SK-N-SH treated with all-trans-retinoic acid at 6 μM for 48 hours (cell line): ENCODE measurements at regions not wholly inside any gene's neighbourhood (a gene's known extent, or its start where the extent isn't known, plus 50 kb on each side); places are given as distances from the start of the nearest gene placed in this dataset.

Experiments used
- ATAC-seq: fragments of 200-7000 bp; cut with Tn5 transposase; 3 replicates; pipeline ENCODE4 v1.9.1; 2020; ENCODE audit warnings: mild to moderate bottlenecking, moderate library complexity
- ARNTL ChIP-seq: fragments of 450-650 bp; formaldehyde crosslinking; IDR thresholded peaks from 2 replicates; pipeline ENCODE4 v1.5.0; 2020; ENCODE audit warnings: low read depth, mild to moderate bottlenecking, moderate library complexity, borderline replicate concordance
- BACH2 ChIP-seq: fragments of 250-450 bp; sonication (Bioruptor Pico); IDR thresholded peaks from 2 replicates; pipeline ENCODE4 v1.9.0; 2021; ENCODE audit warnings: mild to moderate bottlenecking, borderline replicate concordance
- CSDC2 ChIP-seq: fragments of 250-450 bp; sonication (Bioruptor Pico); IDR thresholded peaks from 2 replicates; pipeline ENCODE4 v1.5.0; 2020; ENCODE audit warnings: mild to moderate bottlenecking, moderate library complexity
- CSRNP3 ChIP-seq: fragments of 250-450 bp; sonication (Bioruptor Pico); IDR thresholded peaks from 2 replicates; pipeline ENCODE4 v1.5.1; 2021; ENCODE audit warnings: mild to moderate bottlenecking, moderate library complexity
- ESRRG ChIP-seq: fragments of 250-450 bp; sonication (Bioruptor Pico); IDR thresholded peaks from 2 replicates; pipeline ENCODE4 v1.6.1; 2021; ENCODE audit warnings: mild to moderate bottlenecking
- GLIS3 ChIP-seq: fragments of 250-450 bp; sonication (Bioruptor Pico); IDR thresholded peaks from 2 replicates; pipeline ENCODE4 v1.5.0; 2020; ENCODE audit warnings: mild to moderate bottlenecking, moderate library complexity
- ISL1 ChIP-seq: fragments of 250-450 bp; sonication (Bioruptor Pico); IDR thresholded peaks from 2 replicates; pipeline ENCODE4 v2.1.2; 2022; ENCODE audit warnings: mild to moderate bottlenecking, moderate library complexity
- OSR1 ChIP-seq: fragments of 250-450 bp; sonication (Bioruptor Pico); IDR thresholded peaks from 2 replicates; pipeline ENCODE4 v1.8.0; 2022; ENCODE audit warnings: moderate library complexity, mild to moderate bottlenecking, inconsistent platforms
- POU6F1 ChIP-seq: fragments of 250-450 bp; sonication (Bioruptor Pico); IDR thresholded peaks from 2 replicates; pipeline ENCODE4 v1.8.0; 2021; ENCODE audit warnings: low read depth, mild to moderate bottlenecking, moderate library complexity, borderline replicate concordance
- RARB ChIP-seq: fragments of 250-450 bp; sonication (Bioruptor Pico); IDR thresholded peaks from 2 replicates; pipeline ENCODE4 v1.8.0; 2021; ENCODE audit warnings: mild to moderate bottlenecking, moderate library complexity
- SNAI2 ChIP-seq: fragments of 250-450 bp; sonication (Bioruptor Pico); IDR thresholded peaks from 2 replicates; pipeline ENCODE4 v1.5.0; 2020; ENCODE audit warnings: mild to moderate bottlenecking, moderate library complexity
- TCF4 ChIP-seq: fragments of 250-450 bp; sonication (Bioruptor Pico); IDR thresholded peaks from 2 replicates; pipeline ENCODE4 v1.8.0; 2021; ENCODE audit warnings: mild to moderate bottlenecking, moderate library complexity, borderline replicate concordance
- TOX ChIP-seq: fragments of 250-450 bp; sonication (Bioruptor Pico); IDR thresholded peaks from 2 replicates; pipeline ENCODE4 v1.8.0; 2021; ENCODE audit warnings: mild to moderate bottlenecking, moderate library complexity, borderline replicate concordance
- ZC3H10 ChIP-seq: fragments of 250-450 bp; sonication (Bioruptor Pico); IDR thresholded peaks from 2 replicates; pipeline ENCODE4 v1.5.1; 2021; ENCODE audit warnings: mild to moderate bottlenecking, moderate library complexity
- ZFP3 ChIP-seq: fragments of 250-450 bp; sonication (Bioruptor Pico); IDR thresholded peaks from 2 replicates; pipeline ENCODE4 v1.5.0; 2020; ENCODE audit warnings: mild to moderate bottlenecking, moderate library complexity
- ZFP30 ChIP-seq: fragments of 450-650 bp; formaldehyde crosslinking; IDR thresholded peaks from 2 replicates; pipeline ENCODE4 v1.5.0; 2022; ENCODE audit warnings: mild to moderate bottlenecking, moderate library complexity
- ZNF565 ChIP-seq: fragments of 450-650 bp; formaldehyde crosslinking; conservative IDR thresholded peaks from 2 replicates; pipeline ENCODE4 v1.5.0; 2020; ENCODE audit warnings: low read depth, mild to moderate bottlenecking, moderate library complexity
- ZNF70 ChIP-seq: fragments of 450-650 bp; formaldehyde crosslinking; IDR thresholded peaks from 2 replicates; pipeline ENCODE4 v1.5.0; 2020; ENCODE audit warnings: mild to moderate bottlenecking, moderate library complexity
- ZNF8 ChIP-seq: fragments of 450-650 bp; formaldehyde crosslinking; IDR thresholded peaks from 2 replicates; pipeline ENCODE4 v1.5.0; 2020; ENCODE audit warnings: mild to moderate bottlenecking, moderate library complexity
- TF ChIP-seq, protein P1 (sequence below): fragments of 250-450 bp; sonication (Bioruptor Pico); IDR thresholded peaks from 2 replicates; pipeline ENCODE4 v1.5.0; 2020; ENCODE audit warnings: mild to moderate bottlenecking, moderate library complexity
- TF ChIP-seq, protein P2 (sequence below): fragments of 250-450 bp; sonication (Bioruptor Pico); IDR thresholded peaks from 2 replicates; pipeline ENCODE4 v1.8.0; 2020; ENCODE audit warnings: mild to moderate bottlenecking, moderate library complexity, borderline replicate concordance

- TF ChIP-seq BACH2 (CRISPR knock-in tag) (no peak), ISL1 (CRISPR knock-in tag) (no peak), RARB (no peak), ZNF8 (CRISPR knock-in tag) (no peak), ZFP3 (no peak), ESRRG (no peak), CSDC2 (CRISPR knock-in tag) (no peak), POU6F1 (CRISPR knock-in tag) (no peak), ZC3H10 (CRISPR knock-in tag) (no peak), CSRNP3 (CRISPR knock-in tag) (no peak), GLIS3 (CRISPR knock-in tag) (no peak)
- TF ChIP-seq, protein P1, sequence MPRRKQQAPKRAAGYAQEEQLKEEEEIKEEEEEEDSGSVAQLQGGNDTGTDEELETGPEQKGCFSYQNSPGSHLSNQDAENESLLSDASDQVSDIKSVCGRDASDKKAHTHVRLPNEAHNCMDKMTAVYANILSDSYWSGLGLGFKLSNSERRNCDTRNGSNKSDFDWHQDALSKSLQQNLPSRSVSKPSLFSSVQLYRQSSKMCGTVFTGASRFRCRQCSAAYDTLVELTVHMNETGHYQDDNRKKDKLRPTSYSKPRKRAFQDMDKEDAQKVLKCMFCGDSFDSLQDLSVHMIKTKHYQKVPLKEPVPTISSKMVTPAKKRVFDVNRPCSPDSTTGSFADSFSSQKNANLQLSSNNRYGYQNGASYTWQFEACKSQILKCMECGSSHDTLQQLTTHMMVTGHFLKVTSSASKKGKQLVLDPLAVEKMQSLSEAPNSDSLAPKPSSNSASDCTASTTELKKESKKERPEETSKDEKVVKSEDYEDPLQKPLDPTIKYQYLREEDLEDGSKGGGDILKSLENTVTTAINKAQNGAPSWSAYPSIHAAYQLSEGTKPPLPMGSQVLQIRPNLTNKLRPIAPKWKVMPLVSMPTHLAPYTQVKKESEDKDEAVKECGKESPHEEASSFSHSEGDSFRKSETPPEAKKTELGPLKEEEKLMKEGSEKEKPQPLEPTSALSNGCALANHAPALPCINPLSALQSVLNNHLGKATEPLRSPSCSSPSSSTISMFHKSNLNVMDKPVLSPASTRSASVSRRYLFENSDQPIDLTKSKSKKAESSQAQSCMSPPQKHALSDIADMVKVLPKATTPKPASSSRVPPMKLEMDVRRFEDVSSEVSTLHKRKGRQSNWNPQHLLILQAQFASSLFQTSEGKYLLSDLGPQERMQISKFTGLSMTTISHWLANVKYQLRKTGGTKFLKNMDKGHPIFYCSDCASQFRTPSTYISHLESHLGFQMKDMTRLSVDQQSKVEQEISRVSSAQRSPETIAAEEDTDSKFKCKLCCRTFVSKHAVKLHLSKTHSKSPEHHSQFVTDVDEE (CRISPR knock-in tag), result no peak
- TF ChIP-seq, protein P2, sequence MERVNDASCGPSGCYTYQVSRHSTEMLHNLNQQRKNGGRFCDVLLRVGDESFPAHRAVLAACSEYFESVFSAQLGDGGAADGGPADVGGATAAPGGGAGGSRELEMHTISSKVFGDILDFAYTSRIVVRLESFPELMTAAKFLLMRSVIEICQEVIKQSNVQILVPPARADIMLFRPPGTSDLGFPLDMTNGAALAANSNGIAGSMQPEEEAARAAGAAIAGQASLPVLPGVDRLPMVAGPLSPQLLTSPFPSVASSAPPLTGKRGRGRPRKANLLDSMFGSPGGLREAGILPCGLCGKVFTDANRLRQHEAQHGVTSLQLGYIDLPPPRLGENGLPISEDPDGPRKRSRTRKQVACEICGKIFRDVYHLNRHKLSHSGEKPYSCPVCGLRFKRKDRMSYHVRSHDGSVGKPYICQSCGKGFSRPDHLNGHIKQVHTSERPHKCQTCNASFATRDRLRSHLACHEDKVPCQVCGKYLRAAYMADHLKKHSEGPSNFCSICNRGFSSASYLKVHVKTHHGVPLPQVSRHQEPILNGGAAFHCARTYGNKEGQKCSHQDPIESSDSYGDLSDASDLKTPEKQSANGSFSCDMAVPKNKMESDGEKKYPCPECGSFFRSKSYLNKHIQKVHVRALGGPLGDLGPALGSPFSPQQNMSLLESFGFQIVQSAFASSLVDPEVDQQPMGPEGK (CRISPR knock-in tag), result no peak
- no peak for ATAC-seq
These were observed 1321.5 kb upstream of the CELF4 start for GRCh38 chr18:38886861-38887670.

DNA sequence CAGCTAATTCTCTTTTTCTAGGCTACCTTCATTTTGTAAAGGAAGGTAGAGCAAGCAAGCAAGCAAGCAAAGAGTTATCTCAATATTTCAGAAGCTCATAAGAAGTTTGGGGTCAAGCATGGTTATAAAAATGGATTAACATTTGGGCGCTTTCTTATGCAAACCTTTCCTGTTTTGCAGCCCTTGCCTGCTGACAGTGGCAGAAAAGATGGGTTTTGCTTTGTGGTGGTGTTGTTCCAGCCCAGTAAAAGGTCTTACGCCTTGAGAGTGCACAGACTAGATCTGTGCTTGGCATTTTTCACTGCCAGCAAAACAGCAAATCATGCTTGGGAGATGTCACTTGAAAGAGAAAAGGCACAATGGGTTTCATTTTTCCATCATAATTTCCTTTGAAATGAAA is 1320.6 kb upstream of the CELF4 start:
- TF ChIP-seq ESRRG (no peak), SNAI2 (no peak), ZNF8 (CRISPR knock-in tag) (no peak), TCF4 (CRISPR knock-in tag) (no peak), ZFP30 (no peak)
- ATAC-seq, result no peak

DNA sequence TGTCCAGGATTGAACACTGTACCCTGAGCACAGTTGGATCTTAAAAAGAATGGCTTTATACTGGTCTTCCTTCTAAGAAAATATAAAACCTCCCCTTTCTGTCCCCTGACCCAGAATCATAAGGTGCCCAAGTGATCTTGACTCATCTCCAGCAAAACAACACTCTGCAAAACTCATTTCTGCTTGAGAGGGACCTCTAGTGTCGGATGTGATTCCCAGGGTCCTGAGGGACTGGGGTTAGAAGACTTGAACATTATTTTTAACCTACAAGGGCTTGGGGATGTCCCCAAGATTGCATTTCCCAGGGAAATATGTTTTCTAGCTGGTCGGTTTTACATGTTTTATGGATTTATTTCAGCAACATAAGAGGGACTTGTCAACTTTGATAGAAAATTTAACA is 1318.5 kb upstream of the CELF4 start:
- TF ChIP-seq, protein P1 (CRISPR knock-in tag), result no peak
- TF ChIP-seq RARB (no peak), ZNF565 (CRISPR knock-in tag) (no peak), ZNF8 (CRISPR knock-in tag) (no peak), CSDC2 (CRISPR knock-in tag) (no peak), ARNTL (CRISPR knock-in tag) (no peak), BACH2 (CRISPR knock-in tag) (no peak), ISL1 (CRISPR knock-in tag) (no peak), GLIS3 (CRISPR knock-in tag) (no peak), TOX (no peak), TCF4 (CRISPR knock-in tag) (no peak), ZFP30 (no peak), OSR1 (CRISPR knock-in tag) (no peak), ZC3H10 (CRISPR knock-in tag) (no peak), ZNF70 (no peak)
- TF ChIP-seq, protein P2 (CRISPR knock-in tag), result no peak
- ATAC-seq, result no peak
